GM23338 (cell line): ENCODE measurements at regions not wholly inside any gene's neighbourhood (a gene's known extent, or its start where the extent isn't known, plus 50 kb on each side); places are given as distances from the start of the nearest gene placed in this dataset.

ENCODE experiments used
- ATAC-seq: fragments of 200-7000 bp; cut with Tn5 transposase; 3 replicates; pipeline ENCODE4 v1.9.1; 2020
- DNase-seq: peaks from one replicate; pipeline ENCODE4 v3.0.0-alpha.2; 2015; ENCODE audit warnings: low spot score
- H2AFZ ChIP-seq: fragments of 200-600 bp; sonication (generic); 2 replicates; pipeline ENCODE4 v1.8.0; 2016; ENCODE audit warnings: antibody characterized with exemption, mild to moderate bottlenecking, moderate library complexity
- H3F3A ChIP-seq: fragments of 200-600 bp; sonication (generic); replicated peaks from 2 replicates; pipeline ENCODE4 v1.8.0; 2017; ENCODE audit warnings: antibody characterized with exemption, mixed run types, low read depth
- H3K27ac ChIP-seq: fragments of 200-600 bp; sonication (generic); 2 replicates; pipeline ENCODE4 v1.6.1; 2016; ENCODE audit warnings: low read depth
- H3K27me3 ChIP-seq: fragments of 200-600 bp; sonication (generic); 2 replicates; pipeline ENCODE4 v1.8.0; 2016; ENCODE audit warnings: mild to moderate bottlenecking, mixed run types, moderate library complexity; ENCODE audit not compliant: insufficient read depth
- H3K36me3 ChIP-seq: fragments of 200-600 bp; sonication (generic); 2 replicates; pipeline ENCODE4 v1.8.0; 2016; ENCODE audit warnings: mild to moderate bottlenecking; ENCODE audit not compliant: insufficient read depth
- H3K4me1 ChIP-seq: fragments of 200-600 bp; sonication (generic); 2 replicates; pipeline ENCODE4 v1.8.0; 2016; ENCODE audit warnings: mild to moderate bottlenecking, moderate library complexity; ENCODE audit not compliant: insufficient read depth
- H3K4me2 ChIP-seq: fragments of 200-600 bp; sonication (generic); 2 replicates; pipeline ENCODE4 v1.7.1; 2017; ENCODE audit warnings: mixed run types
- H3K4me3 ChIP-seq: fragments of 200-600 bp; sonication (generic); 2 replicates; pipeline ENCODE4 v1.6.1; 2016; ENCODE audit warnings: mixed run types
- H3K79me2 ChIP-seq: fragments of 200-600 bp; sonication (generic); replicated peaks from 2 replicates; pipeline ENCODE4 v1.8.0; 2017; ENCODE audit warnings: mild to moderate bottlenecking; ENCODE audit not compliant: insufficient read depth
- H3K9me2 ChIP-seq: fragments of 200-600 bp; sonication (generic); 2 replicates; pipeline ENCODE4 v1.8.0; 2017; ENCODE audit not compliant: insufficient read depth
- H4K20me1 ChIP-seq: fragments of 200-600 bp; sonication (generic); replicated peaks from 2 replicates; pipeline ENCODE4 v1.8.0; 2017; ENCODE audit warnings: mild to moderate bottlenecking; ENCODE audit not compliant: insufficient read depth
- H3K27ac Mint-ChIP-seq: 2 replicates; pipeline ENCODE4 v1.8.0; 2020; ENCODE audit warnings: inconsistent platforms, mild to moderate bottlenecking, moderate library complexity, mixed read lengths
- H3K27me3 Mint-ChIP-seq: 3 replicates; pipeline ENCODE4 v1.8.0; 2022; ENCODE audit warnings: low read depth, mild to moderate bottlenecking, moderate library complexity, mixed read lengths, inconsistent platforms; ENCODE audit not compliant: insufficient read depth, poor library complexity
- H3K36me3 Mint-ChIP-seq: 3 replicates; pipeline ENCODE4 v1.8.0; 2021; ENCODE audit warnings: low read depth, mild to moderate bottlenecking, inconsistent platforms, moderate library complexity, mixed read lengths
- H3K4me1 Mint-ChIP-seq: 3 replicates; pipeline ENCODE4 v1.8.0; 2020; ENCODE audit warnings: mild to moderate bottlenecking, inconsistent platforms, mixed read lengths
- H3K4me3 Mint-ChIP-seq: 3 replicates; pipeline ENCODE4 v1.8.0; 2021; ENCODE audit warnings: moderate library complexity, mild to moderate bottlenecking, inconsistent platforms, mixed read lengths
- H3K9me3 Mint-ChIP-seq: 3 replicates; pipeline ENCODE4 v1.8.0; 2020; ENCODE audit warnings: moderate library complexity, mild to moderate bottlenecking, inconsistent platforms, mixed read lengths
- CREB1 ChIP-seq: fragments of 250-450 bp; sonication (Bioruptor Pico); IDR thresholded peaks from 2 replicates; pipeline ENCODE4 v1.5.0; 2020; ENCODE audit warnings: low read depth, mild to moderate bottlenecking, moderate library complexity
- CTCF ChIP-seq, 2 experiments: fragments of 200-600 bp in 1 of 2; sonication (generic) in 1 of 2; conservative IDR thresholded peaks; 2 replicates each; pipeline versions ENCODE4 v1.5.1 to v1.6.1; 2016 to 2017; ENCODE audit warnings: antibody characterized with exemption in 2 of 2, low read depth in 2 of 2, mild to moderate bottlenecking in 2 of 2, moderate library complexity in 1 of 2
- ETS1 ChIP-seq: IDR thresholded peaks from 2 replicates; pipeline ENCODE4 v1.6.1; 2016; ENCODE audit warnings: antibody characterized with exemption
- EZH2 ChIP-seq: fragments of 200-600 bp; sonication (generic); IDR thresholded peaks from one replicate; pipeline ENCODE4 v1.8.0; 2017; ENCODE audit warnings: antibody characterized with exemption, mild to moderate bottlenecking, low read depth; ENCODE audit not compliant: unreplicated experiment
- EZH2phosphoT487 ChIP-seq: fragments of 200-600 bp; sonication (generic); IDR thresholded peaks from one replicate; pipeline ENCODE4 v1.8.1; 2018; ENCODE audit warnings: antibody characterized with exemption; ENCODE audit not compliant: unreplicated experiment
- NANOG ChIP-seq: IDR thresholded peaks from 2 replicates; pipeline ENCODE4 v1.6.1; 2016; ENCODE audit warnings: antibody characterized with exemption, borderline replicate concordance
- POLR2AphosphoS5 ChIP-seq: IDR thresholded peaks from 2 replicates; pipeline ENCODE4 v1.6.1; 2016; ENCODE audit warnings: antibody characterized with exemption, low read depth
- REST ChIP-seq: IDR thresholded peaks from one replicate; pipeline ENCODE4 v1.6.1; 2018; ENCODE audit warnings: antibody characterized with exemption; ENCODE audit not compliant: unreplicated experiment
- STAT1 ChIP-seq: IDR thresholded peaks from one replicate; pipeline ENCODE4 v1.6.1; 2016; ENCODE audit warnings: antibody characterized with exemption; ENCODE audit not compliant: unreplicated experiment
- ZNF114 ChIP-seq: fragments of 250-450 bp; sonication (Bioruptor Pico); IDR thresholded peaks from 2 replicates; pipeline ENCODE4 v1.5.0; 2020; ENCODE audit warnings: mild to moderate bottlenecking, moderate library complexity
- ZNF331 ChIP-seq: fragments of 250-450 bp; sonication (Bioruptor Pico); IDR thresholded peaks from 2 replicates; pipeline ENCODE4 v1.5.0; 2020; ENCODE audit warnings: low read depth, mild to moderate bottlenecking, moderate library complexity

GRCh38 chr9:135275571-135276289 lies 188.3 kb downstream of the OLFM1 start:
- Histone ChIP-seq H3K27ac (no peak overlapping the region), H3K9me2 (no peaks in the 10 kb centered on the region), H3K36me3 (no peaks in the 10 kb centered on the region), H2AFZ (no peak overlapping the region), H3K4me2 (no peak overlapping the region), H3K4me3 (no peak overlapping the region), H3F3A (no peaks in the 10 kb centered on the region), H3K4me1 (no peaks in the 10 kb centered on the region), H3K79me2 (no peaks in the 10 kb centered on the region), H3K27me3 (no peaks in the 10 kb centered on the region), H4K20me1 (no peaks in the 10 kb centered on the region)
- ATAC-seq = no peak
- Mint-ChIP-seq H3K36me3 (no peaks in the 10 kb centered on the region), H3K4me1 (peaks cover under 1% of the 10 kb centered on the region; the same call in 1 of the 3 replicates), H3K27me3 (peaks cover 5% of the 10 kb centered on the region), H3K9me3 (no peaks in the 10 kb centered on the region; the same call in 2 of the 3 replicates), H3K27ac (no peak overlapping the region), H3K4me3 (no peak overlapping the region)
- no peak for DNase-seq
- no peak for TF ChIP-seq ZNF114 (CRISPR knock-in tag)
- TF ChIP-seq CREB1 (CRISPR knock-in tag) = no peak
- no peak for TF ChIP-seq ZNF331 (CRISPR knock-in tag)
- no peak for TF ChIP-seq EZH2phosphoT487
- TF ChIP-seq CTCF (conservative IDR thresholded peaks at IDR 0.05; ENCODE audit: low read depth in 2 of 2) = no peak
- no peak for TF ChIP-seq STAT1

- Mint-ChIP-seq H3K27me3 (peaks cover 5% of the 10 kb centered on the region), H3K9me3 (no peaks in the 10 kb centered on the region; the same call in 2 of the 3 replicates), H3K27ac (no peak overlapping the region), H3K4me3 (no peak overlapping the region), H3K36me3 (no peaks in the 10 kb centered on the region), H3K4me1 (peaks cover 2% of the 10 kb centered on the region; the same call in 1 of the 3 replicates)
- no peak for ATAC-seq
- H2AFZ ChIP-seq = no peak overlapping the region
- no peak overlapping the region for H3K4me2 ChIP-seq
- no peaks in the 10 kb centered on the region for H4K20me1 ChIP-seq
- H3K27me3 ChIP-seq = no peaks in the 10 kb centered on the region
- no peaks in the 10 kb centered on the region for H3K4me1 ChIP-seq
- no peak overlapping the region for H3K27ac ChIP-seq
- no peaks in the 10 kb centered on the region for H3K9me2 ChIP-seq
- no peaks in the 10 kb centered on the region for H3K79me2 ChIP-seq
- H3F3A ChIP-seq = no peaks in the 10 kb centered on the region
- DNase-seq = no peak
- no peak overlapping the region for H3K4me3 ChIP-seq
- H3K36me3 ChIP-seq = no peaks in the 10 kb centered on the region
- TF ChIP-seq POLR2AphosphoS5 = no peak
- no peak for TF ChIP-seq REST
- TF ChIP-seq NANOG = no peak
- TF ChIP-seq STAT1 = no peak
- TF ChIP-seq ETS1 = no peak
- no peak for TF ChIP-seq ZNF114 (CRISPR knock-in tag)
- no peak for TF ChIP-seq ZNF331 (CRISPR knock-in tag)
- TF ChIP-seq EZH2 = no peak
- TF ChIP-seq CREB1 (CRISPR knock-in tag) = no peak
Measured at GRCh38 chr9:135277219-135278201, 190.0 kb downstream of the OLFM1 start.
